AG10803 (cell line): ENCODE measurements at regions not wholly inside any gene's neighbourhood (a gene's known extent, or its start where the extent isn't known, plus 50 kb on each side); places are given as distances from the start of the nearest gene placed in this dataset.

Experiments used
- DNase-seq: peaks from one replicate; pipeline ENCODE4 v3.0.0; 2010; ENCODE audit warnings: low read depth
- H3K4me3 ChIP-seq: 2 replicates; pipeline ENCODE4 v1.5.1; 2011; ENCODE audit warnings: mild to moderate bottlenecking, low read length, control low read depth
- TF ChIP-seq, protein P1 (sequence below): conservative IDR thresholded peaks from 2 replicates; pipeline ENCODE4 v1.5.1; 2011; ENCODE audit warnings: mild to moderate bottlenecking, low read length, control low read depth, inconsistent platforms

DNA sequence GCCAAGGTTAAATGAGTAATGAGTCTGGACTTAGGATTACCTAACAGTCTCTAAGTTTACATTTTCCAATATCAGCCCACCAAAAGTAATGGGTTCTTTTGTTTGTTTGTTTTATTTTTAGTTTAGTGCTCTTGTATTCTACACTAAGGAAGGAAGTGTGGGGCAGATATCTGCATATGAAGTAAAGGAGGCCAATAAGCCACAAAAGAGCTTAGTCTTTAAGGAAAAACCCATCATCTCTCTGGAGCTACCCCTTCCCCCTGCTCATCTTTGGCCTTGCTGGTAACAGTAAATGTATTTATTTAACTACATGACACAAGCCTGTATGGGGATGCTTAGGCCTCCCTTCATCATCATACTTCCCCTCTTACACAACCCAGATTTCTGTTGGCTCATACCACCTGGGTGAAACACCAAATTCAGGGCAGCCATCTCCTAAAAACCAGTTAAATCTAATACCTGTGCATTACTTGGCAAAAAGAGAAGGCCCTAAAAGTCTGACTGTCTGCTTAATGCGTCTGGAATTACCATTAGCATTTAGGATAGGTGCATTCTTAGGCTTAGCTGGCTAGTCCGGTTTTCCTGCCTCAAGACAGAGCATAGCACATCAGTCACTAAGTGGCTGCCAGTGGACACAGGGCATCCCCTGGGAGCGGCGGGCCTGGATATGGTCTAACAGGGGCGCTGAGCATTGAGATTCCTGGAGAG, 96.8 kb upstream of the ADGRL2 start:
- TF ChIP-seq, protein P1, sequence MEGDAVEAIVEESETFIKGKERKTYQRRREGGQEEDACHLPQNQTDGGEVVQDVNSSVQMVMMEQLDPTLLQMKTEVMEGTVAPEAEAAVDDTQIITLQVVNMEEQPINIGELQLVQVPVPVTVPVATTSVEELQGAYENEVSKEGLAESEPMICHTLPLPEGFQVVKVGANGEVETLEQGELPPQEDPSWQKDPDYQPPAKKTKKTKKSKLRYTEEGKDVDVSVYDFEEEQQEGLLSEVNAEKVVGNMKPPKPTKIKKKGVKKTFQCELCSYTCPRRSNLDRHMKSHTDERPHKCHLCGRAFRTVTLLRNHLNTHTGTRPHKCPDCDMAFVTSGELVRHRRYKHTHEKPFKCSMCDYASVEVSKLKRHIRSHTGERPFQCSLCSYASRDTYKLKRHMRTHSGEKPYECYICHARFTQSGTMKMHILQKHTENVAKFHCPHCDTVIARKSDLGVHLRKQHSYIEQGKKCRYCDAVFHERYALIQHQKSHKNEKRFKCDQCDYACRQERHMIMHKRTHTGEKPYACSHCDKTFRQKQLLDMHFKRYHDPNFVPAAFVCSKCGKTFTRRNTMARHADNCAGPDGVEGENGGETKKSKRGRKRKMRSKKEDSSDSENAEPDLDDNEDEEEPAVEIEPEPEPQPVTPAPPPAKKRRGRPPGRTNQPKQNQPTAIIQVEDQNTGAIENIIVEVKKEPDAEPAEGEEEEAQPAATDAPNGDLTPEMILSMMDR = no peak
- no peak overlapping the region for H3K4me3 ChIP-seq
- DNase-seq = peak; percentile 50

DNA sequence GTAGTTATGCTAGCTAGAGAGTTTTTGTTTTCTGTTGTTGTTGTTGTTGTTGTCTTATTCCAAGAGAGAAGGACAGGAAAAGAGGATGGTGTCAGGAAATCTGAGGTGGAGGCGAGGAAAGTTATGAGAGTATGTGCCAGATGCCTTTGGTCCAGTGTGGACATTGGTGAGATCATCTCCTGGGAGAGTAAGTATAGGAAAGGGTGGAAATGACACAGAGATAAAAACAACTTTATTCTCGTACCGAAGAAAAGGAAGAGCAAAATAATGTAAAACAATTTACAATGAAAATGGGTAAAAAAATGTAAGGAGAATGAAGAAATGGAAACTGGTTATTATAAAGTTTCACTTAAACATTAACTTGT, 97.4 kb upstream of the ADGRL2 start:
- no peak overlapping the region for H3K4me3 ChIP-seq
- TF ChIP-seq, protein P1 = no peak
- DNase-seq = peak; percentile 61

DNA sequence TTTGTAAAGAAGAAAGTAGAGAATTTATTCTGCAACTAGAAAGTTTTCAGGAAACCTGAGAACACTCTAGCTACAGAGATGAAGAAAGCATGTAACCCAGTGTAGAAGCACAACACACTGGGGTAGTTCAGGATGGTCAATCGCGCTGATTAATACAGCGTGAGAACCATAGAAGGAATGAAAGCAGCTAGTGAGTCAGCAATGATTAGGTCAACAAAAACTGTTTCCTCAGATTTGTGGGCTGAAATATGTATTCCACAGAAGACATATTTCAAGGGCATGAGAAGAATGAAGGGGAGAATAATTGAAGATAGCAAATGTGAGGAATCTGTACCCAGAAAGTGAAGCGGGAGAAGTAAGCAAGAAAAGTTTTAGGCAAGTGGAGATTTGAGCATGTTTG, 97.8 kb upstream of the ADGRL2 start:
- TF ChIP-seq, protein P1 = no peak
- no peak overlapping the region for H3K4me3 ChIP-seq
- peak; percentile 90 for DNase-seq

DNA sequence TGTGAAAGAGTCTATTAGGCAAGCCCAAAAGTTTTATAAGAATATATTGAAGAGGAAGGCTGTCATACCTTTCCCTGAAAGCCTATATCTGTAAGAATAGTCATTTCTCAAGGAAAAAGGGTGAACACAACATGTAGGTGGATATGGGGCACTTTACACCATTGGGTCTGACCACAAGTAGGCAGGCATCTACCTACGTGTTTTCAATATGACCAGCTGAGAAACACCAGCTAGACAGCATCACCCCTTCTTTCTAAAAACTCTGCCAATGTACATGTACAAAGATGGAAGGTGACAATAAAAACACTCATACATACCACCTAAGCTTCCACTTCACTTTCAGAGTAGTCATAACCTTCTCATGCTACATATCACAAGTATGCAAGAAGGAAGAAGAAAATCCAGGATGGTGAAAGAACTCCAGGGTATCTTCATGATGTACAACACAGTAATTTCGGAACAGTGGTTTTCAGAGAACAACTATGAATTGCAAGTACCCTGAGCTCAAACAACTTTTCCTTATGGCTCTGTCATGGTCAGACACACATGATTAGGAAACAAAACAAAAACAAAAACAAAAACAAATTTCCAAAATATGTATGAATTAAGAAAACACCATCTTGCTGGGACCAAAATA, 98.5 kb upstream of the ADGRL2 start:
- H3K4me3 ChIP-seq = no peak overlapping the region
- TF ChIP-seq, protein P1 = no peak
- no peak for DNase-seq

DNA sequence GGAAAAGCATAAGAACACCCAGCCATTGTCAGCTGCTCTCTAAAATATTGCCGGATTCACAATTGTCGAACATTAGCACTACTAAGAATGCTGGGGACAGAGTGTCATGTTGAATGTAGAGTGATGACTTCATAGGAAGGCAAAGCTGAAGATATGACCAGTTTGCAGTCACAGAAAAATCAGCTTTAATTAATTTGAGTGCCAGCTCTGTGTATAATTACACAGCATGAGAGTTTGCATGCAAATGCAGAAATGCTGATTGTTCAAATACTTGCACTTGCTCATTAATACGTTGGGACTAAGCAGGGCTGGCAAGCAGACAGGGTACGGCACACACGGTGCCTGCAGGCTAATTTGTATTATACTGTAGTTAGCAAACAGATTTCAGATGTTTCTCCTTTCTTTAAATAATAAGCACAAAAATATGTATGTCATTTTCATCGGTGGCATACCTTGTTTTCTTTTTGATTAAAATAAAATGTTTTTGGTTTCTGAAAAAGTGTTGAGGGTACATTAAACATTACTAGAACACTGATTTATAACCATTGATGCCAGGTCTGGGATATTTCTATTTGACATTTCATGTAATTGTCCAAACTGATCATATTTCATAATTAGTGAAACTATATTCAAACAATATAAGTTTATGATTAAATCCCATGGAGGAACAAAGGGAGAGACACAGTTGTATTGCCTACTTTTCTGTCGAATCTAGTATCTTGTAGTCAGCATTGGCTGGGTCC, 99.8 kb upstream of the ADGRL2 start:
- no peak for DNase-seq
- TF ChIP-seq, protein P1 = no peak
- H3K4me3 ChIP-seq = no peak overlapping the region

DNA sequence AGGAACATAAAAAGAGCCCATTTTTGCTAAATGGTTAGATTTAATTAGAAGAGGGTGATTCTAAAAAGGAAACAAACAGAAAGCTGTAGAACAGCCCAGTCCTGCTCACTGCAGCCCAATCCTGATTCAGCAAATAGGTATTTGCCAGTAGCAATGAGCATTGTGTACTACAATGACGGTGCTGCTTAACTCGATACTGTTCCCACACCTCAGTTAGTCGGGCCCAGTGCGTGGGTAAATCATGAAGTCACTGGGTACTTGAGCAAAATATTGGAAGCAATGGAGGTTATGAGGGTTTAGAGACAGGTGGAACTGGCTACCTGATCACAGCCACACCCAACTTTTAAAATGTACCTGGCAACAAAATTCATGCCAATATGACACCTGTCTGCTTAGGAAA, 101.5 kb upstream of the ADGRL2 start:
- DNase-seq = peak; percentile 71

More for the DNA sequence above, 101.5 kb upstream of the ADGRL2 start:
- TF ChIP-seq, protein P1 = no peak
- no peak overlapping the region for H3K4me3 ChIP-seq
